Neural cell (in vitro differentiated cells): ENCODE measurements at regions not wholly inside any gene's neighbourhood (a gene's known extent, or its start where the extent isn't known, plus 50 kb on each side); places are given as distances from the start of the nearest gene placed in this dataset.

Source experiments
- CTCF ChIP-seq: fragments of 450-650 bp; IDR thresholded peaks from 2 replicates; pipeline ENCODE4 v1.5.1; 2014; ENCODE audit warnings: antibody characterized with exemption, mild to moderate bottlenecking, moderate library complexity; ENCODE audit not compliant: poor library complexity, severe bottlenecking
- EP300 ChIP-seq: fragments of 450-650 bp; conservative IDR thresholded peaks from 2 replicates; pipeline ENCODE4 v1.6.1; 2014; ENCODE audit warnings: antibody characterized with exemption, mild to moderate bottlenecking, moderate library complexity; ENCODE audit not compliant: poor library complexity, severe bottlenecking

GRCh38 chr4:176440698-176441097, 120.9 kb downstream of the SPCS3 start:
- TF ChIP-seq CTCF, result no peak
- no peak for TF ChIP-seq EP300
